Caco-2 (cell line): ENCODE measurements at regions not wholly inside any gene's neighbourhood (a gene's known extent, or its start where the extent isn't known, plus 50 kb on each side); places are given as distances from the start of the nearest gene placed in this dataset.

Experiments used
- BruUV-seq: library from RNA; stranded (reverse); fragments of 400-500 nt; replicated peaks from 2 replicates; lab custom pipeline; 2021; lab: Mats Ljungman, UMichigan
- CTCF ChIA-PET: fragments of 300-600 bp; sonication (Branson Sonifier 250); formaldehyde crosslinking; loops from one replicate; lab custom pipeline; 2022; ENCODE audit warnings: antibody characterized with exemption; lab: Charles Lee
- POLR2A ChIA-PET: fragments of 300-600 bp; sonication (Branson Sonifier 250); formaldehyde crosslinking; loops from one replicate; lab custom pipeline; 2022; ENCODE audit warnings: antibody characterized with exemption; lab: Charles Lee
- DNase-seq, 2 experiments: peaks; one replicate each; pipeline versions ENCODE4 v3.0.0 to v3.0.0-alpha.2; 2020 to 2022
- H3K27me3 ChIP-seq: replicated peaks from 2 replicates; pipeline ENCODE4 v1.6.0; 2011; ENCODE audit warnings: low read length; ENCODE audit not compliant: control insufficient read depth, insufficient read depth
- H3K36me3 ChIP-seq: 2 replicates; pipeline ENCODE4 v1.5.1; 2011; ENCODE audit warnings: low read length; ENCODE audit not compliant: control insufficient read depth, insufficient read depth
- H3K4me1 ChIP-seq: fragments of 250-450 bp; sonication (Bioruptor Pico); 2 replicates; pipeline ENCODE4 v1.5.1; 2020; ENCODE audit warnings: mild to moderate bottlenecking
- H3K4me3 ChIP-seq: 2 replicates; pipeline ENCODE4 v1.5.1; 2011; ENCODE audit warnings: low read depth, mild to moderate bottlenecking, control low read depth, low read length
- H3K9me3 ChIP-seq: fragments of 250-450 bp; sonication (Bioruptor Pico); 2 replicates; pipeline ENCODE4 v1.5.1; 2020; ENCODE audit warnings: mild to moderate bottlenecking, moderate library complexity
- H3K27ac Mint-ChIP-seq: one replicate; pipeline ENCODE4 v1.8.0; 2022; ENCODE audit warnings: mixed read lengths; ENCODE audit not compliant: unreplicated experiment
- H3K27me3 Mint-ChIP-seq: one replicate; pipeline ENCODE4 v1.8.0; 2022; ENCODE audit warnings: mixed read lengths; ENCODE audit not compliant: insufficient read depth, unreplicated experiment
- H3K36me3 Mint-ChIP-seq: one replicate; pipeline ENCODE4 v1.8.0; 2022; ENCODE audit warnings: mild to moderate bottlenecking, mixed read lengths; ENCODE audit not compliant: insufficient read depth, unreplicated experiment
- H3K4me1 Mint-ChIP-seq: one replicate; pipeline ENCODE4 v1.8.0; 2022; ENCODE audit warnings: low read depth, mixed read lengths; ENCODE audit not compliant: unreplicated experiment
- H3K4me3 Mint-ChIP-seq: one replicate; pipeline ENCODE4 v1.8.0; 2022; ENCODE audit warnings: mild to moderate bottlenecking, moderate library complexity, mixed read lengths; ENCODE audit not compliant: unreplicated experiment
- H3K9me3 Mint-ChIP-seq: one replicate; pipeline ENCODE4 v1.8.0; 2022; ENCODE audit warnings: mixed read lengths; ENCODE audit not compliant: unreplicated experiment
- intact Hi-C: fragments of 100-400 bp; cut with micrococcal nuclease; formaldehyde crosslinking; loops from one replicate; pipeline ENCODE4 v1.10.0; 2022; ENCODE audit not compliant: unreplicated experiment
- TF ChIP-seq, protein P1 (sequence below), 2 experiments: fragments of 200-600 bp in 1 of 2; IDR thresholded peaks; 1 replicate in 1 of 2; 2 replicates in 1 of 2; pipeline versions ENCODE4 v1.5.1 to v1.8.0; 2011 to 2022; ENCODE audit warnings: antibody characterized with exemption in 1 of 2, control low read depth in 1 of 2, inconsistent platforms in 1 of 2, low read depth in 1 of 2, low read length in 1 of 2, mild to moderate bottlenecking in 1 of 2, moderate library complexity in 1 of 2; ENCODE audit not compliant: insufficient read depth in 1 of 2, severe bottlenecking in 1 of 2, unreplicated experiment in 1 of 2

DNA sequence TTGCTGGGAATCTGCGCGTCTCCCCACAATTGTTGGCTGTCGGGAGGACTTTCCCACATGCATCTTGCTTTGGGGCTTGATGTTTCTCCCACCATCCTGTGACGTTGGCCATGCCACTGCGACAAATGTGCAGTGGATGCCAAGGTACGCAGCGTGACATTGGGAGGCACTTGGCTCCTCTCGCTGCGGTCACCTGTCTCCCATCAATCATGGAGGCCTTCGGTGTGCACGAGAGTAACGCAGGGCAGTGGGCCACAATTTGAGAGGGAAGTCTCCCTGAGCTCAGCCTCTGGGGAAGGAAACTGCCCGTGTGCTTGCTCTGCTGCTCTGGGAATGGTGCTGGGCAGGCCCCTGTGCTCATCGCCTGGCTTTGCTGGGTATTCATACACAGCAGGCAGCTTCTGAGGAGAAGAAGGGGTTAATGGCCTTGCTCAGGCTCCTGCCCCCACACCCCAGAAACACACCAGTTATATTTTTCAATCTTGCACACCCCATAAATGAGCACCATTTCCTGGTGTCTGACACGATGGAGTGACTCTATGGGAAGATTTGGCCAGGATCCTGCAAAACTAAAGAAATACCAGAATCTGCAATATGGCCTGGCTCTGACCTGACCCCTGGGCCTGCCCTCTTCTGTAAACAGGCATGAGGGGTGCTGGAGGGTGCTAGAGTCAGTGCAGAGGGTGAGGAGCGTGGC, 153.5 kb downstream of the ADAMTS15 start:
- Histone ChIP-seq H3K27me3 (no peaks in the 10 kb centered on the region), H3K4me3 (no peak overlapping the region), H3K9me3 (no peaks in the 10 kb centered on the region), H3K4me1 (no peaks in the 10 kb centered on the region), H3K36me3 (no peaks in the 10 kb centered on the region)
- no peak for DNase-seq
- intact Hi-C loops = no loop called here
- no peaks in the 10 kb centered on the region for H3K4me1 Mint-ChIP-seq
- CTCF ChIA-PET = no interaction called here
- TF ChIP-seq, protein P1, sequence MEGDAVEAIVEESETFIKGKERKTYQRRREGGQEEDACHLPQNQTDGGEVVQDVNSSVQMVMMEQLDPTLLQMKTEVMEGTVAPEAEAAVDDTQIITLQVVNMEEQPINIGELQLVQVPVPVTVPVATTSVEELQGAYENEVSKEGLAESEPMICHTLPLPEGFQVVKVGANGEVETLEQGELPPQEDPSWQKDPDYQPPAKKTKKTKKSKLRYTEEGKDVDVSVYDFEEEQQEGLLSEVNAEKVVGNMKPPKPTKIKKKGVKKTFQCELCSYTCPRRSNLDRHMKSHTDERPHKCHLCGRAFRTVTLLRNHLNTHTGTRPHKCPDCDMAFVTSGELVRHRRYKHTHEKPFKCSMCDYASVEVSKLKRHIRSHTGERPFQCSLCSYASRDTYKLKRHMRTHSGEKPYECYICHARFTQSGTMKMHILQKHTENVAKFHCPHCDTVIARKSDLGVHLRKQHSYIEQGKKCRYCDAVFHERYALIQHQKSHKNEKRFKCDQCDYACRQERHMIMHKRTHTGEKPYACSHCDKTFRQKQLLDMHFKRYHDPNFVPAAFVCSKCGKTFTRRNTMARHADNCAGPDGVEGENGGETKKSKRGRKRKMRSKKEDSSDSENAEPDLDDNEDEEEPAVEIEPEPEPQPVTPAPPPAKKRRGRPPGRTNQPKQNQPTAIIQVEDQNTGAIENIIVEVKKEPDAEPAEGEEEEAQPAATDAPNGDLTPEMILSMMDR (IDR thresholded peaks at IDR 0.05; ENCODE audit: insufficient read depth in 1 of 2, low read depth in 1 of 2, low read length in 1 of 2, severe bottlenecking in 1 of 2, unreplicated experiment in 1 of 2) = no peak
- no TSS peak for BruUV-seq
- peaks cover 7% of the 10 kb centered on the region for H3K27me3 Mint-ChIP-seq
- H3K27ac Mint-ChIP-seq = no peak overlapping the region
- no peak overlapping the region for H3K4me3 Mint-ChIP-seq
- no peaks in the 10 kb centered on the region for H3K36me3 Mint-ChIP-seq
- POLR2A ChIA-PET = no interaction called here
- no peaks in the 10 kb centered on the region for H3K9me3 Mint-ChIP-seq

DNA sequence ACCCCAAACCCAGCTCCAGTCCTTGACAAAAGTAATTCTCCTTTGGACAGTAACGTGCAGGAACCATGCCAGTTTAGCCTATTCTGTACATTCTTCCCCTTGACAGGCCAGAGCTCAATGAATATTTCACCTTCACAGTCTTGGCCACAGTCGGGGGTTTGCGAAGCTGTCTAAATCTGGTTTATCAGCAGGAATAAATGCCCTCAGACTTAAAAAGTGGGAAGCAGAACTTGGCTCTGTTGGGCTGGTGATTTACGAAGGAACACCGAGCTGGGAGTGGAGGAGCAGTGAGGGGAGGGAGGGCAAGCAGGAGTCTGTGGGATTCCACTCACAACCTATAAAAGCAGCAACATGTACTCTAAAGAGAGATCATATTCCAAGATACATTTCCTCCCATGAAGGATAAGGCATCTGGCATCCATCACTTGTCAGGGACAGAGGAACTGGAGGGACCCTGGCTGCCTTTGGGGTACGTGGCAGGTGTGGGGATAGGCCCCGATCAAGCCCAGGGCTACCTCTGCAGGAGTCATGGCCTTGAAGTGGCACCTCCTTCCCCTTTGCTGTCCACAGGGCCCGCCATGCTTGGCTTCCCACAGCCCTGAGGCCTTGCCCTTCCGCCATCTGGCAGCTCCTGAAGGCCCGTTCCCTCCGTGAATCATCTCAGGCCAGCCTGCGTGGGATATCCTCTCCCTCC, 154.3 kb downstream of the ADAMTS15 start:
- no TSS peak for BruUV-seq
- H3K27me3 Mint-ChIP-seq = peaks cover 7% of the 10 kb centered on the region
- ChIA-PET POLR2A (no interaction called here), CTCF (no interaction called here)
- H3K27ac Mint-ChIP-seq = no peak overlapping the region
- H3K36me3 ChIP-seq = no peaks in the 10 kb centered on the region
- H3K9me3 ChIP-seq = no peaks in the 10 kb centered on the region
- no peak overlapping the region for H3K4me3 Mint-ChIP-seq
- no peaks in the 10 kb centered on the region for H3K27me3 ChIP-seq
- no peaks in the 10 kb centered on the region for H3K36me3 Mint-ChIP-seq
- no peaks in the 10 kb centered on the region for H3K4me1 Mint-ChIP-seq
- no peak overlapping the region for H3K4me3 ChIP-seq
- H3K9me3 Mint-ChIP-seq = no peaks in the 10 kb centered on the region
- no peak for DNase-seq
- TF ChIP-seq, protein P1 (IDR thresholded peaks at IDR 0.05; ENCODE audit: insufficient read depth in 1 of 2, low read depth in 1 of 2, low read length in 1 of 2, severe bottlenecking in 1 of 2, unreplicated experiment in 1 of 2) = no peak
- H3K4me1 ChIP-seq = no peaks in the 10 kb centered on the region
- intact Hi-C loops = no loop called here

DNA sequence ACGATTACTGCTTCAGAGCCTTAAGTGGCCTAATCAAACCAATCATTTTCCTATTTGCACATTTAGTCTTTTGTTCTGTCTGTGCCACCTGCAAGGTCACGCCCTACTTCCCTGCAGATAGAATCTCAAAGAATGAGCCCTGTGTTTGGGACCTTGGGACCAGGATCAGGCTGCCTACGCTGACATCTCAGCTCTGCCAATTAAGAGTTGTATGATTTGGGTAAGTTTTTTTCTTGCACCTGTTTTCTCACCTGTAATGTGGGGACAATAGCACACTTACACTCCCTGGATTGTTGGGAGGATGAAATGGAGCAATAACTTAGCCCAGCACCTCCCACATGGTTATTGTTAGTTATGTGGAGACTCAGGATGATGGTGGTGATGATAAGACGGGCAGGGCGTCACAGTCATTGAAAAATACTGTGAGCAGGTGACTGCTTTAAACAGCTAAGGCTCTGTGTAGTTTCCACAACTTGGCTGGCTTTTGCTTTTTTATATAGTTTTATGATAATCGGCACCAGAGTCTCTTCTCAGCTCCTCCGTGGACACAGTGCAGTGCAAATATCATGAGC, 155.0 kb downstream of the ADAMTS15 start:
- no TSS peak for BruUV-seq
- Mint-ChIP-seq H3K9me3 (no peaks in the 10 kb centered on the region), H3K4me1 (no peaks in the 10 kb centered on the region), H3K27me3 (peaks cover 10% of the 10 kb centered on the region), H3K36me3 (no peaks in the 10 kb centered on the region), H3K27ac (no peak overlapping the region), H3K4me3 (no peak overlapping the region)
- DNase-seq = no peak
- Histone ChIP-seq H3K4me1 (no peaks in the 10 kb centered on the region), H3K4me3 (no peak overlapping the region), H3K27me3 (no peaks in the 10 kb centered on the region), H3K9me3 (no peaks in the 10 kb centered on the region), H3K36me3 (no peaks in the 10 kb centered on the region)
- TF ChIP-seq, protein P1 (IDR thresholded peaks at IDR 0.05; ENCODE audit: insufficient read depth in 1 of 2, low read depth in 1 of 2, low read length in 1 of 2, severe bottlenecking in 1 of 2, unreplicated experiment in 1 of 2) = no peak
- CTCF ChIA-PET = no interaction called here
- POLR2A ChIA-PET = no interaction called here
- intact Hi-C loops = no loop called here
